SJCRH30 (cell line): ENCODE measurements at regions not wholly inside any gene's neighbourhood (a gene's known extent, or its start where the extent isn't known, plus 50 kb on each side); places are given as distances from the start of the nearest gene placed in this dataset.

ENCODE experiments used
- DNase-seq, 2 experiments: peaks; one replicate each; pipeline ENCODE4 v3.0.0-alpha.2; 2015 to 2020
- H3K27ac ChIP-seq: fragments of 250-450 bp; sonication (Bioruptor Pico); 2 replicates; pipeline ENCODE4 v1.5.1; 2020; ENCODE audit warnings: mild to moderate bottlenecking, moderate library complexity
- H3K27me3 ChIP-seq: fragments of 250-450 bp; sonication (Bioruptor Pico); 2 replicates; pipeline ENCODE4 v1.5.1; 2020; ENCODE audit warnings: mild to moderate bottlenecking, moderate library complexity
- H3K36me3 ChIP-seq: fragments of 250-450 bp; sonication (Bioruptor Pico); 2 replicates; pipeline ENCODE4 v1.5.1; 2020; ENCODE audit warnings: mild to moderate bottlenecking, moderate library complexity
- H3K4me1 ChIP-seq: fragments of 250-450 bp; sonication (Bioruptor Pico); 2 replicates; pipeline ENCODE4 v1.5.1; 2020; ENCODE audit warnings: mild to moderate bottlenecking, moderate library complexity
- H3K4me3 ChIP-seq: fragments of 250-450 bp; sonication (Bioruptor Pico); 2 replicates; pipeline ENCODE4 v1.5.1; 2020; ENCODE audit warnings: mild to moderate bottlenecking, moderate library complexity
- H3K9me3 ChIP-seq: fragments of 250-450 bp; sonication (Bioruptor Pico); replicated peaks from 2 replicates; pipeline ENCODE4 v1.5.1; 2020; ENCODE audit warnings: mild to moderate bottlenecking, moderate library complexity

DNA sequence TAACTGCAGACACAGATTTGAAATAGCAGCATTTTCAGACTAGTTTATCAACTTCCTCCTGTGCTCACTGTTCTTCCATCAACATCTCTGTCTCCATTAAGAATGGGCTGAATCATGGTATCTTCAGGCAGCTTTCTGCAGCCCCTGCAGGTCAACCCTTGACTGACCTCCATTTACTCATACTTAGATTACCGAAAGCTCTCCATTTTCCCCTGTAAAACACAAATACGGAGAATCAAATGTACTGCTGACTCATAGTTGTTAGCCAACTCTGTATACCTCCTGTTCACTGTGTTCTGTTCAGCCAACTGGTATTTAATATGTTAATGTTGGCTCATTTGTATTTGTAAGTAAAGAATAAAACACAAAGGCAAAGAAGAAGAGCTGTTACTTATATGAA lies 364.0 kb downstream of the CASP12 start:
- no peak for DNase-seq

DNA sequence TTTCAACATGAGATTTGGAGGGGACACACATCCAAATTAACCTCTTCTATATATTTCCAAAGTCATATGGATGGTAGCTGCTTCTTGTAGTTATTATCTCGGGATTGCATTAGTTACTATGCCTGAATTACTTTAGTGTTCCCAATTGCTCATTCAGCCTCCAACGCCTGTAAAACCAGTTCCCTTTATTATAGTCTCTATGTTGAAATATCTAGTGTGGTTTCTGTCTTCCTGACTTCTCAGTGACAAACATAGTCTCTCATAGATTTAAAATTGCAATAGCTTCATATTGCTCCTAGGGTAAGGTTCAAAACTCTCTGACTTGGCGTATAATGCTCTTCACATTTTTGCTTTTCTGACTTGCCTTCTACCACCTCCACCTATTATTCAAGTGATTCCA lies 366.4 kb downstream of the CASP12 start:
- no peaks in the 10 kb centered on the region for H3K9me3 ChIP-seq
- no peaks in the 10 kb centered on the region for H3K4me1 ChIP-seq
- H3K4me3 ChIP-seq, result no peak overlapping the region
- no peaks in the 10 kb centered on the region for H3K27me3 ChIP-seq
- H3K27ac ChIP-seq, result no peak overlapping the region
- no peaks in the 10 kb centered on the region for H3K36me3 ChIP-seq
- DNase-seq, result no peak

More for the DNA sequence above, 364.0 kb downstream of the CASP12 start:
- no peaks in the 10 kb centered on the region for H3K36me3 ChIP-seq
- no peaks in the 10 kb centered on the region for H3K9me3 ChIP-seq
- no peaks in the 10 kb centered on the region for H3K27me3 ChIP-seq
- H3K4me1 ChIP-seq, result no peaks in the 10 kb centered on the region
- no peak overlapping the region for H3K4me3 ChIP-seq
- H3K27ac ChIP-seq, result no peak overlapping the region

DNA sequence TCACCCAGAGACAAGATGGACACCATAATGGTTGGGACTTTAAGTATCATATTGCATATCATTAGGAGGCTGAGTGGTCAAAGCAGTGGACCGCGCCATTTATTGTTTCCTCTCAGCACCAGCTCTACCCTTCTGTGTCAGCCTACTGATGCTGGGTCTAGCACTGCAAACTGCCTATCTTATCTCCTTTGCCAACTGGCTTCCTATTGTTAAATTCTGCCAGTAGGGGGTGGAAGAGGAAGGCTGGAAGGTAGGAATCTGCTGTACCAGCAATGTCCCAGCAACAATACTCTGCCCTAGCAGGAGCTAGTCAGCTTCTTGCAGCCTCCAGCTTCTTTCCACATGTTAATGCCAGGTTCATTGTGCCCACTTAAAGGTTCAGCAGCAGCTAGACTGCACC lies 367.1 kb upstream of the PDGFD start:
- Histone ChIP-seq H3K9me3 (no peaks in the 10 kb centered on the region), H3K36me3 (no peaks in the 10 kb centered on the region), H3K27ac (no peak overlapping the region), H3K4me1 (no peaks in the 10 kb centered on the region), H3K4me3 (no peak overlapping the region), H3K27me3 (no peaks in the 10 kb centered on the region)
- peak in 1 of 2 experiments; percentile 7 for DNase-seq

DNA sequence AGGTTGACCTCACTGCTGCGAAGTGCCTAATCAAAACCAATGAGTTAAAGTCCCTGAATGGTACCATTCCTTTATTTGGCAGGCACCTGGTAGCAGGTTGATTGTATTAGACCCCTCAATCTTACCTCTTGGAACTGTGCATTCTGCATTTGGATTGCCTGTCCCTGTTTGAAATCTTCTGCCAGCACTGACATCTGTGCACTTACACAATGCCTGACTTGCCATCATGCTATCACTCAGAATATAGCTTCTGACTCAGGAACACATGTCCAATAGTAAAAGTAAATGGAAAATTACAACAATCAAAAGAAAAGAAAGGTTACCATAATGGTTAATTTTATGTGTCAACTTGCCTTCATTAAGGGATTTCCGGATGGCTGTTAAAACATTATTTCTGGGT lies 366.0 kb upstream of the PDGFD start:
- Histone ChIP-seq H3K27me3 (no peaks in the 10 kb centered on the region), H3K4me1 (no peaks in the 10 kb centered on the region), H3K9me3 (no peaks in the 10 kb centered on the region), H3K36me3 (no peaks in the 10 kb centered on the region), H3K4me3 (no peak overlapping the region), H3K27ac (no peak overlapping the region)
- DNase-seq, result no peak

DNA sequence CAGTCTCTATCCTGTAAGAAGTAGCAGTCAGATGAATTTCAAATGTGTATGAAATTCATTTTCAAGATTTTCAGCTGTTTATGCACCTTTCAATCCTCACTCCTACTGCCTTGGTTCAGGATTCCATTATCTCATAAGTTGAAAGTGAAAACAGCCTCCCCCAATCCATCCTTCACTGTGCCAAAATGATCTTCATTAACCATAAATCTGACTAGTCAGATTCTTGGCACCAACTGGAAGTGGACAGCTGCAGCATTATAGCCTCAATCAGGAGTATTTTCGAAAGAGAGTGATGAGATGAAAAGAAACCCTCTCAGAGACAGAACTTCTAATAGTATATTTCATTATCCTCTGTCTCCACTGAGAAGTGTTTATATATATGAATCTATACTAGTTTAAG lies 365.3 kb upstream of the PDGFD start:
- no peaks in the 10 kb centered on the region for H3K27me3 ChIP-seq
- no peaks in the 10 kb centered on the region for H3K36me3 ChIP-seq
- H3K9me3 ChIP-seq, result no peaks in the 10 kb centered on the region
- DNase-seq, result no peak
- no peaks in the 10 kb centered on the region for H3K4me1 ChIP-seq
- no peak overlapping the region for H3K4me3 ChIP-seq
- no peak overlapping the region for H3K27ac ChIP-seq

DNA sequence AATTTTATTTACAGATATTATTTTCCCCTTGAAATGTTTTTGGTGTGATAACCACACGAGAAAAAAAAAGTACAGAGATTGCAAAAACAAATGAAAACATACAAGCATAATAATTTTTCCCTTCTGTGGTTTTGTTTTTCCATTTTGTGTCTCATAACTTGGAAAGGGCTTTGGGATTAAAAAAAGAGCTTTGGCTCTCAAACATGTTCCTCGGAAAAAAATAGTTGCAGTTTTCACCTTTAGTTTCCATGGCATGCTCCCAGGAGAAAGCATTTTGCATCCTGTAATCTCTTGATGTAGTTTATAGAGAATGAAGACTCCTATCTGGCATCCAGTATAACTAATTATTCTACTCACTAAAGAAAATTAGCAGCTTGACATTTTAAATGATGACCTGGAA lies 362.1 kb upstream of the PDGFD start:
- H3K27me3 ChIP-seq, result no peaks in the 10 kb centered on the region
- H3K4me3 ChIP-seq, result no peak overlapping the region
- no peaks in the 10 kb centered on the region for H3K4me1 ChIP-seq
- H3K36me3 ChIP-seq, result no peaks in the 10 kb centered on the region
- no peak for DNase-seq
- H3K27ac ChIP-seq, result no peak overlapping the region
- no peaks in the 10 kb centered on the region for H3K9me3 ChIP-seq

DNA sequence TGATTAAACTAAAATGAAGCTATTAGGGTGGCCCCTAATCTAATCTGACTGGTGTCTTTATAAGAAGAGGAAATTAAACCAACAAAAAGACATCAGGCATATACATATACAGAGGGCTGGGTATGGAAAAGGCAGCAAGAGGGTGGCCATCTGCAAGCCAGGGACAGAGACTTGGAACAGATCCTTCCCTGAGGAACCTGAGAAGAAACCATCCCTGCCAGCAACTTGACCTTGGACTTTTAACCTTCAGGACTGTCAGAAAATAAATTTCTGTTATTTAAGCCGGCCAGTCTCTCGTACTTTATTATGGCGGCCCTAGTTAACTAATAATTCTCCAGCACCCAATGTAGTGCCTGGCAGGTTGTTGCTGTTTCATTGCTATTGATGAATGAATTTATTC lies 361.5 kb upstream of the PDGFD start:
- DNase-seq, result no peak
- no peaks in the 10 kb centered on the region for H3K9me3 ChIP-seq
- H3K4me3 ChIP-seq, result no peak overlapping the region
- H3K4me1 ChIP-seq, result no peaks in the 10 kb centered on the region
- no peak overlapping the region for H3K27ac ChIP-seq
- H3K36me3 ChIP-seq, result no peaks in the 10 kb centered on the region
- H3K27me3 ChIP-seq, result no peaks in the 10 kb centered on the region

DNA sequence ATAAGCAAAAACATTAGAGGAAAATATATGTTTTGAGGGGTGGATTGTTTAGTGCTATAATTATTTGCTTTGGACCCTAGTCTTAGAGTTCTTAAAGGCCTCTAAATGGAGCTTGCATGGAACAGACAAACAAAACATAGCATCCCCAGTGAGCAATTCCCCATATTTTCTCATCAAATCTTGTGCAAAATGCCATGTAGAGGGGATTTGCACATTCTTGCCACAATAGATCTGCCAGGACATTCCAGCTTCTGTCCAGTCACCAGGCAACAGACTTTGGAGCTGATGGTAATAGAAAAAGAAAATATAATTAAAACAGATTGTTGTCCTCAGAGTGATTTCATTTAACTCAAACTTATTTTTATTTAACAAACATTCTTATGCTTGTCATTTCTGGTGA lies 360.3 kb upstream of the PDGFD start:
- Histone ChIP-seq H3K4me3 (no peak overlapping the region), H3K9me3 (no peaks in the 10 kb centered on the region), H3K27me3 (no peaks in the 10 kb centered on the region), H3K4me1 (no peaks in the 10 kb centered on the region), H3K27ac (no peak overlapping the region), H3K36me3 (no peaks in the 10 kb centered on the region)
- no peak for DNase-seq

DNA sequence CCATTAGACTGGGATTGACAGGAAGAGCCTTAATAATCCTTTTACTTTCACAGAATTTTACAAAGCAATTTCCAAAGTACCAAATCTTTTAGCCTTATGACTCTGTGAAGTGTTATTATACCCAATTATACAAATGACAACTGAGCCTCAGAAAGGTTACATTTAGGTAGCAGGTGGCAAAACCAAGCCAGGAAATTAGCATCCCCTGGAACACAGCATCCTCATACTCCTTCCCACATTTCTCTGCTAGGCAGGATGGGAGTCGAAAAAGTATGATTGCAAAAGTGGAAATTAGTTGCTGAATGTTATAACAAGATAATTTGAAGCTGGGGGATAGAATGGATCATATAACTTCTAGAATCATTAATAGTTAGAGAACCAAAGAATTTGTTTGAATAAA lies 359.7 kb upstream of the PDGFD start:
- Histone ChIP-seq H3K9me3 (no peaks in the 10 kb centered on the region), H3K4me3 (no peak overlapping the region), H3K36me3 (no peaks in the 10 kb centered on the region), H3K27ac (no peak overlapping the region), H3K4me1 (no peaks in the 10 kb centered on the region), H3K27me3 (no peaks in the 10 kb centered on the region)
- DNase-seq, result no peak

DNA sequence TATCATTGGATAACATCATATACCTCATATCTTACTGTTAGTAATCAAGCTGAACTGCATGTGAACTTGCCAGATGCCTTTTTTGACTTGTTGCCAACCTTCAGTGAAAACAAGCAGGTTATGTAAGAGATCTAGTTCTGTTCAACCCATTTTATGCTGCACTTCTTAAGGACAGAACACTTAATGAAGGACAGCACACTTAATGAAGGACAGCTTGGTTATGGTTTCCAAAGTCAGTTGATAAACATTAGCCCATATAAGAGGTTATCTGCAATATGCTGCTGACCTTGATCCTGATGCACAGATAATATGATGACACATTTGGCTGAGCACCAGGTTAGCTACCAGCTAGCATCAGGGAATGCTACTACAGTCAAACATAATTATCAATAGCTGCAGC lies 358.7 kb upstream of the PDGFD start:
- H3K4me3 ChIP-seq, result no peak overlapping the region
- H3K4me1 ChIP-seq, result no peaks in the 10 kb centered on the region
- H3K27ac ChIP-seq, result no peak overlapping the region
- no peak for DNase-seq
- H3K27me3 ChIP-seq, result no peaks in the 10 kb centered on the region
- no peaks in the 10 kb centered on the region for H3K9me3 ChIP-seq
- H3K36me3 ChIP-seq, result no peaks in the 10 kb centered on the region

DNA sequence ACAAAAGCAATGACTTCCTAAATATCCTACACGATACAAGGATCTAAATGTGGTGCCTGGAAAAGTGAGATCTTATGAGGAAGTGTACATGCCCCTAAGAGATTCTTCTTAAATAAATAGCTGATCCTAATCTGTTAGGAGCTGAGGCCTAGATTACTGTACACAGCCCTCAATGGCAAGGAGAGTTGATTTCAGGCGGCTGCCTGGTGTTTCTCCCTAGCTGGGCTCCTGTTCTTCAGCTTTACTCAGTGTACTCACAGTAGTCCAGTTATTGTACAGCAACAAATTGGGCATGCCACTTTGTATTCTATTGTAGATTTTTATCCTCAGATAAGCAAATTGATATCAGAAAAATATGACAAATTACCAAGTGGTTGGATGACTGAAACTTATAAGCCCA lies 358.2 kb upstream of the PDGFD start:
- no peaks in the 10 kb centered on the region for H3K27me3 ChIP-seq
- H3K4me3 ChIP-seq, result no peak overlapping the region
- DNase-seq, result no peak
- no peaks in the 10 kb centered on the region for H3K9me3 ChIP-seq
- H3K4me1 ChIP-seq, result no peaks in the 10 kb centered on the region
- no peaks in the 10 kb centered on the region for H3K36me3 ChIP-seq
- no peak overlapping the region for H3K27ac ChIP-seq

DNA sequence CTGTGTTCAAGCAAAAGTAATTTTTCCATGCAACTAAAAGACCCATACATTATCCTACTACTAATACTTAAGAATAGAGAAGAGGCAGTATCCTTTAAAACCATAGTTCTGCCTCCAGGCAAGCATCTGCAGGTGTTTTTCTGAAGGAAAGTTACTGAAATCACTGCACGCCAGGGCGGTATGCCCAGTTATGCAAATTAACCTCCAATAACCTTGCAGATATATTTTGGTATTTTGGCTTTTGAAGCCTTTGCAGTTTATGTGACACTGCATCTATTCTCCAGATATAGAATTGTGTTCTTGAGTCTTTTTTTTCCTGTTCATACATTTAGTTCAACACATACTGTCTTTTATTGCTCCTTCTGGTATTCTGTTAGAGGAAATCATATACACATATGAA lies 346.2 kb upstream of the PDGFD start:
- no peaks in the 10 kb centered on the region for H3K4me1 ChIP-seq
- H3K27me3 ChIP-seq, result no peaks in the 10 kb centered on the region
- DNase-seq, result no peak
- no peaks in the 10 kb centered on the region for H3K36me3 ChIP-seq
- H3K4me3 ChIP-seq, result no peak overlapping the region
- no peak overlapping the region for H3K27ac ChIP-seq
- no peaks in the 10 kb centered on the region for H3K9me3 ChIP-seq

DNA sequence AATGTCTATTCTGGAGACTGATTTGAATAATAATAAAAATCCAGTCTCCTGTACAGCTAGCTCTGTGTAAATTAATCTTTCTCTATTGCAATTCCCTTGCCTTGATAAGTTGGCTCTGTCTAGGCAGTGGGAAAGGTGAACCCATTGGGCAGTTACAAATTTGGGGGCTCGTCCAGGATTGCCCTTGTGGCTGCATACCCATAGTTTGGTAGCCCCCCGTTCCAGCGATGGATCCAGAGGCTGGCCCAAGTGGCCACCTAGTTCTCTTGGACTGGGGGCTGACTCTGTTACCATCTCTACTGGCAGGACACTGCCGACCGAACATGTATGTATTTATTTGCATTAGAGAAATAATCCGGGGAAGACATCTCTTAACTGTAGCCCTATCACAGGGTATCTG lies 326.2 kb upstream of the PDGFD start:
- no peak for DNase-seq
- Histone ChIP-seq H3K4me3 (no peak overlapping the region), H3K27me3 (no peaks in the 10 kb centered on the region), H3K9me3 (no peaks in the 10 kb centered on the region), H3K36me3 (no peaks in the 10 kb centered on the region), H3K4me1 (no peaks in the 10 kb centered on the region), H3K27ac (no peak overlapping the region)

DNA sequence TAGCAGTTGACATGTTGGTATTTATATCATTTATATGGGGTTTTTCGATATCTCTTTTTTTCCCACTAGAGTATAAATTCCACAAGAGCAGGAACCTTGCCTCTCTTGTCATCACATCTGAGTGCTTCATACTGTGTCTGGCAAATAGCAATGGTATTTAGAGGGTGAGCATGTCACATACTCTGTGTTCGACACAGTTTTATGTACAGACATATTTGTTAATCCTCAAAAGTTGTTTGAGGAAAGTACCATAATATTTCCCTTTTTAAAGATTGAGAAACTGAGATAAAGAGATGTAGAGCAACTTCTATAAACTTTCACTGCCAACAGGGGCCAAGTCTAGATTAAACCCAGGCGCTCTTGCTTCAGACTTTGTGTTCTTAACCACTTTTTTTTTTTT lies 324.6 kb upstream of the PDGFD start:
- DNase-seq, result no peak
- Histone ChIP-seq H3K4me3 (no peak overlapping the region), H3K9me3 (no peaks in the 10 kb centered on the region), H3K27me3 (no peaks in the 10 kb centered on the region), H3K4me1 (no peaks in the 10 kb centered on the region), H3K27ac (no peak overlapping the region), H3K36me3 (no peaks in the 10 kb centered on the region)

DNA sequence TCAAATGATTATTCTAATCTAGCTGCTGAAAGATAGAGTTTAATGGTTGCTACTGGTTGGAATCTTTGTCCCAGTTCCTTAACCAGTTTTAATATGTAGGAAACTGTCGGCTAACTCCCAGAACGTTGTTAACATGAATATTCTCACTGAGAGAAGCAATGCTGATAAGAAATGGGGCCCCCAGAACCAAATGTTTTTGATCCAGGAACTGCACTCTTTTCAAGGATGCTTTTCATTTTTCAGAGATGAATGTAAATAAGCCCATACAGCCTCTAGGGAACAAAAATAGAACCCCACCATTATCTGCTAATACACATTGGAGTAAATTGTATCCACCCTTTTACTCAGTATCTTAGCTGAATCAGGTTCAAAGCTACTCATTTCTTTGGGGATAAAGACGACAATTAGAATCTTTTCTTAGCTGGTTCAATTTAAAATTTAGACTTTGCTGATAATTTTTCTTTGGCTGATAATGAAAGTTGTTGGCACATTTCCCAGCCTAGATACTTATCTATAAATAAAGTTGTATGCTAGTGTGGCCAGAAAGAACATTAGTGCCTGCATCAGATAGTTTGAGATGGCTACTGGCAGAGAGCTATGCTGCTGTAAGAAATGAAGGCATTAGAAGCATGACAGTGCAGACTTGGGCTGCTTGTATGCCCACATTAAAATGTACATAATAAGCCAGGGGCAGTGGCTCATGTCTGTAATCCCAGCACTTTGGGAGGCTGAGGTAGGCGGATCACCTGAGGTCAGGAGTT lies 323.3 kb upstream of the PDGFD start:
- Histone ChIP-seq H3K4me1 (no peaks in the 10 kb centered on the region), H3K27me3 (no peaks in the 10 kb centered on the region), H3K27ac (no peak overlapping the region), H3K36me3 (no peaks in the 10 kb centered on the region), H3K4me3 (no peak overlapping the region), H3K9me3 (no peaks in the 10 kb centered on the region)
- DNase-seq, result no peak

DNA sequence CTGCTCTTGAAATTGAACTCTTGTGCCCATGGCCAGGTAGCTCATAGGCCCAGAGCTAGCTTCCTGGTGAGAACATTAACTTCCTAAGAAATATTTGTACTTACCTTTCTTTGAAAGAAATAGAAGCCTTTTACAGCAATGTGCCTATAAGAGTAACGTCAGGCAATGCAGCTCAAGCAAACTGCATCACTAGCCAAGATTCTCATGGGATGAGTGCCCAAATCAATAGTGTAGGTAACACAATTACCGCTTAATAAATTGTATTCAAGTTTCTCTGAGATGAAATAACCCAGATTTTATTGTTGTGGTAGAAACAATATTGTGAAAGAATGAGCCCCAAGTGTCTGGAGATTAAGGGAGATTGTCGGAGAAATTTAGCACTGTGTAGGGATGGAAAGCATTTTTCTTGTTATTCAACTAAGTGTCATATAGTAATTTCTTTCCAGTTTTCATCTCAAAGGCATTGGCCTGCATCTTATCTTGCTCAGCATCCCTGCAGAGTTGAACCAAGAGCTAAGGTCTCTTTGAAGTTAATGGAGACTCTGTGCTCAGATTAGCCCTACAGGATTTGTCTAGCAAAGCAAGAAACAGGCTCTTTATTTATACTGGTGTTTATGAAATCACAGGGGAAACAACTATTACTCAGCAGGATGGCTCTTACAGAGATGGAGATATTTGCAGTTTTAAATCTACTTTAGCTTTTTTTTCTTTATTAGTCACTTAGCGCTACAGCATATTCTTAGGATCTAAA lies 321.0 kb upstream of the PDGFD start:
- Histone ChIP-seq H3K27me3 (no peaks in the 10 kb centered on the region), H3K36me3 (no peaks in the 10 kb centered on the region), H3K9me3 (no peaks in the 10 kb centered on the region), H3K4me3 (no peak overlapping the region), H3K27ac (no peak overlapping the region), H3K4me1 (no peaks in the 10 kb centered on the region)
- DNase-seq, result no peak
